HG02852 (cell line): ENCODE measurements at regions not wholly inside any gene's neighbourhood (a gene's known extent, or its start where the extent isn't known, plus 50 kb on each side); places are given as distances from the start of the nearest gene placed in this dataset.

Source experiments
- ATAC-seq: cut with Tn5 transposase; IDR thresholded peaks from one replicate; pipeline ENCODE4 v1.9.1; 2021; ENCODE audit warnings: mild to moderate bottlenecking, moderate library complexity; ENCODE audit not compliant: unreplicated experiment

GRCh38 chr2:4549666-4550210, 846.4 kb downstream of the DCDC2C start:
- no peak for ATAC-seq

- no peak for ATAC-seq
Observed at GRCh38 chr2:4551691-4552474, 848.5 kb downstream of the DCDC2C start.

GRCh38 chr2:4553241-4553640, 849.9 kb downstream of the DCDC2C start:
- no peak for ATAC-seq

- no peak for ATAC-seq
Observed at GRCh38 chr2:4556135-4556896, 852.9 kb downstream of the DCDC2C start.

GRCh38 chr2:4561196-4561595, 857.8 kb downstream of the DCDC2C start:
- ATAC-seq, result no peak

- ATAC-seq, result no peak
Observed at GRCh38 chr2:4576075-4576474, 872.7 kb downstream of the DCDC2C start.

GRCh38 chr2:4579977-4580376, 876.6 kb downstream of the DCDC2C start:
- ATAC-seq, result no peak

- no peak for ATAC-seq
Observed at GRCh38 chr2:4585057-4585635, 881.8 kb downstream of the DCDC2C start.

GRCh38 chr2:4588606-4589005, 885.2 kb downstream of the DCDC2C start:
- ATAC-seq, result no peak

GRCh38 chr2:4591261-4591660, 887.9 kb downstream of the DCDC2C start:
- no peak for ATAC-seq

- no peak for ATAC-seq
Observed at GRCh38 chr2:4597400-4597799, 894.0 kb downstream of the DCDC2C start.

- no peak for ATAC-seq
Observed at GRCh38 chr2:4604767-4605166, 901.4 kb downstream of the DCDC2C start.

- ATAC-seq, result no peak
Observed at GRCh38 chr2:4618141-4618540, 914.8 kb downstream of the DCDC2C start.

GRCh38 chr2:4618630-4619228, 915.4 kb downstream of the DCDC2C start:
- no peak for ATAC-seq

- ATAC-seq, result no peak
Observed at GRCh38 chr2:4628998-4629501, 925.7 kb downstream of the DCDC2C start.

GRCh38 chr2:4635289-4635688, 931.9 kb downstream of the DCDC2C start:
- ATAC-seq, result no peak

GRCh38 chr2:4653991-4654390, 950.6 kb downstream of the DCDC2C start:
- no peak for ATAC-seq

GRCh38 chr2:4656326-4656725, 953.0 kb downstream of the DCDC2C start:
- ATAC-seq, result no peak

GRCh38 chr2:4662161-4662779, 958.9 kb downstream of the DCDC2C start:
- ATAC-seq, result no peak

GRCh38 chr2:4668381-4668780, 965.0 kb downstream of the DCDC2C start:
- no peak for ATAC-seq

GRCh38 chr2:4670331-4670730, 967.0 kb downstream of the DCDC2C start:
- ATAC-seq, result no peak
